ENCODE measurements at regions not wholly inside any gene's neighbourhood (a gene's known extent, or its start where the extent isn't known, plus 50 kb on each side); places are given as distances from the start of the nearest gene placed in this dataset.

GRCh38 chr9:12212860-12213259, 480.3 kb upstream of the TYRP1 start:
- Histone ChIP-seq H3K4me1 (ENCODE audit: control extremely low read depth in 1 of 4, control insufficient read depth in 4 of 4, insufficient read depth in 4 of 4, low read length in 3 of 4) (no peaks in the 10 kb centered on the region), H3K9me3 (ENCODE audit: control extremely low read depth in 1 of 5, control insufficient read depth in 4 of 5, insufficient read depth in 2 of 5, low read depth in 1 of 5, low read length in 4 of 5) (no peaks in the 10 kb centered on the region), H3K27me3 (replicated peaks in 2 of 5; ENCODE audit: control insufficient read depth in 4 of 5, insufficient read depth in 5 of 5, low read length in 4 of 5) (no peaks in the 10 kb centered on the region), H3K36me3 (ENCODE audit: control insufficient read depth in 4 of 4, insufficient read depth in 4 of 4, low read length in 3 of 4) (no peaks in the 10 kb centered on the region), H3K4me3 (ENCODE audit: control insufficient read depth in 1 of 7, extremely low read depth in 1 of 7, insufficient read depth in 4 of 7, low read depth in 2 of 7, low read length in 6 of 7) (no peak overlapping the region), H3K27ac (ENCODE audit: insufficient read depth in 1 of 2, low read depth in 1 of 2, low read length in 2 of 2, poor library complexity in 1 of 2, severe bottlenecking in 2 of 2) (no peak overlapping the region)
- ChIA-PET CTCF (no interaction called here), POLR2A (no interaction called here)
- WGBS (ENCODE audit: insufficient coverage), result 85% methylated on average over 2 of the region's 3 CpGs
- DNase-seq, result no peak

GRCh38 chr9:12221470-12221869, 471.7 kb upstream of the TYRP1 start:
- H3K9me3 ChIP-seq (ENCODE audit: control extremely low read depth in 1 of 5, control insufficient read depth in 4 of 5, insufficient read depth in 2 of 5, low read depth in 1 of 5, low read length in 4 of 5), result no peaks in the 10 kb centered on the region
- no peak overlapping the region for H3K27ac ChIP-seq (ENCODE audit: insufficient read depth in 1 of 2, low read depth in 1 of 2, low read length in 2 of 2, poor library complexity in 1 of 2, severe bottlenecking in 2 of 2)
- H3K4me1 ChIP-seq (ENCODE audit: control extremely low read depth in 1 of 4, control insufficient read depth in 4 of 4, insufficient read depth in 4 of 4, low read length in 3 of 4), result no peaks in the 10 kb centered on the region
- DNase-seq, result no peak
- WGBS (ENCODE audit: insufficient coverage), result no CpG with 5 or more reads among the region's 1 CpG
- H3K27me3 ChIP-seq (replicated peaks in 2 of 5; ENCODE audit: control insufficient read depth in 4 of 5, insufficient read depth in 5 of 5, low read length in 4 of 5), result no peaks in the 10 kb centered on the region
- no peaks in the 10 kb centered on the region for H3K36me3 ChIP-seq (ENCODE audit: control insufficient read depth in 4 of 4, insufficient read depth in 4 of 4, low read length in 3 of 4)
- H3K4me3 ChIP-seq (ENCODE audit: control insufficient read depth in 1 of 7, extremely low read depth in 1 of 7, insufficient read depth in 4 of 7, low read depth in 2 of 7, low read length in 6 of 7), result no peak overlapping the region
- CTCF ChIA-PET, result no interaction called here
- POLR2A ChIA-PET, result no interaction called here

- WGBS (ENCODE audit: insufficient coverage), result no CpG with 5 or more reads among the region's 4 CpGs
- Histone ChIP-seq H3K27ac (ENCODE audit: insufficient read depth in 1 of 2, low read depth in 1 of 2, low read length in 2 of 2, poor library complexity in 1 of 2, severe bottlenecking in 2 of 2) (no peak overlapping the region), H3K4me3 (ENCODE audit: control insufficient read depth in 1 of 7, extremely low read depth in 1 of 7, insufficient read depth in 4 of 7, low read depth in 2 of 7, low read length in 6 of 7) (no peak overlapping the region), H3K27me3 (replicated peaks in 2 of 5; ENCODE audit: control insufficient read depth in 4 of 5, insufficient read depth in 5 of 5, low read length in 4 of 5) (no peaks in the 10 kb centered on the region), H3K9me3 (ENCODE audit: control extremely low read depth in 1 of 5, control insufficient read depth in 4 of 5, insufficient read depth in 2 of 5, low read depth in 1 of 5, low read length in 4 of 5) (no peaks in the 10 kb centered on the region), H3K4me1 (ENCODE audit: control extremely low read depth in 1 of 4, control insufficient read depth in 4 of 4, insufficient read depth in 4 of 4, low read length in 3 of 4) (no peaks in the 10 kb centered on the region), H3K36me3 (ENCODE audit: control insufficient read depth in 4 of 4, insufficient read depth in 4 of 4, low read length in 3 of 4) (no peaks in the 10 kb centered on the region)
- ChIA-PET CTCF (no interaction called here), POLR2A (no interaction called here)
- DNase-seq, result no peak
Measured at GRCh38 chr9:12224449-12224848, 468.7 kb upstream of the TYRP1 start.

GRCh38 chr9:12230708-12231107, 462.5 kb upstream of the TYRP1 start:
- WGBS (ENCODE audit: insufficient coverage), result no CpG with 5 or more reads among the region's 1 CpG
- CTCF ChIA-PET, result no interaction called here
- Histone ChIP-seq H3K4me3 (ENCODE audit: control insufficient read depth in 1 of 7, extremely low read depth in 1 of 7, insufficient read depth in 4 of 7, low read depth in 2 of 7, low read length in 6 of 7) (no peak overlapping the region), H3K9me3 (ENCODE audit: control extremely low read depth in 1 of 5, control insufficient read depth in 4 of 5, insufficient read depth in 2 of 5, low read depth in 1 of 5, low read length in 4 of 5) (peaks cover 0 to 5% (median 0%) of the 10 kb centered on the region in 5 experiments), H3K27me3 (replicated peaks in 2 of 5; ENCODE audit: control insufficient read depth in 4 of 5, insufficient read depth in 5 of 5, low read length in 4 of 5) (no peaks in the 10 kb centered on the region), H3K27ac (ENCODE audit: insufficient read depth in 1 of 2, low read depth in 1 of 2, low read length in 2 of 2, poor library complexity in 1 of 2, severe bottlenecking in 2 of 2) (no peak overlapping the region), H3K4me1 (ENCODE audit: control extremely low read depth in 1 of 4, control insufficient read depth in 4 of 4, insufficient read depth in 4 of 4, low read length in 3 of 4) (no peaks in the 10 kb centered on the region), H3K36me3 (ENCODE audit: control insufficient read depth in 4 of 4, insufficient read depth in 4 of 4, low read length in 3 of 4) (no peaks in the 10 kb centered on the region)
- POLR2A ChIA-PET, result no interaction called here
- DNase-seq, result no peak

- H3K27ac ChIP-seq (ENCODE audit: insufficient read depth in 1 of 2, low read depth in 1 of 2, low read length in 2 of 2, poor library complexity in 1 of 2, severe bottlenecking in 2 of 2), result no peak overlapping the region
- DNase-seq, result no peak
- no peaks in the 10 kb centered on the region for H3K27me3 ChIP-seq (replicated peaks in 2 of 5; ENCODE audit: control insufficient read depth in 4 of 5, insufficient read depth in 5 of 5, low read length in 4 of 5)
- ChIA-PET POLR2A (no interaction called here), CTCF (no interaction called here)
- no peak overlapping the region for H3K4me3 ChIP-seq (ENCODE audit: control insufficient read depth in 1 of 7, extremely low read depth in 1 of 7, insufficient read depth in 4 of 7, low read depth in 2 of 7, low read length in 6 of 7)
- H3K4me1 ChIP-seq (ENCODE audit: control extremely low read depth in 1 of 4, control insufficient read depth in 4 of 4, insufficient read depth in 4 of 4, low read length in 3 of 4), result no peaks in the 10 kb centered on the region
- H3K36me3 ChIP-seq (ENCODE audit: control insufficient read depth in 4 of 4, insufficient read depth in 4 of 4, low read length in 3 of 4), result no peaks in the 10 kb centered on the region
- H3K9me3 ChIP-seq (ENCODE audit: control extremely low read depth in 1 of 5, control insufficient read depth in 4 of 5, insufficient read depth in 2 of 5, low read depth in 1 of 5, low read length in 4 of 5), result peaks cover 0 to 5% (median 0%) of the 10 kb centered on the region in 5 experiments
Measured at GRCh38 chr9:12231832-12232231, 461.4 kb upstream of the TYRP1 start.

GRCh38 chr9:12232836-12233235, 460.3 kb upstream of the TYRP1 start:
- Histone ChIP-seq H3K27me3 (replicated peaks in 2 of 5; ENCODE audit: control insufficient read depth in 4 of 5, insufficient read depth in 5 of 5, low read length in 4 of 5) (no peaks in the 10 kb centered on the region), H3K36me3 (ENCODE audit: control insufficient read depth in 4 of 4, insufficient read depth in 4 of 4, low read length in 3 of 4) (no peaks in the 10 kb centered on the region), H3K9me3 (ENCODE audit: control extremely low read depth in 1 of 5, control insufficient read depth in 4 of 5, insufficient read depth in 2 of 5, low read depth in 1 of 5, low read length in 4 of 5) (peaks cover 0 to 5% (median 0%) of the 10 kb centered on the region in 5 experiments), H3K27ac (ENCODE audit: insufficient read depth in 1 of 2, low read depth in 1 of 2, low read length in 2 of 2, poor library complexity in 1 of 2, severe bottlenecking in 2 of 2) (no peak overlapping the region), H3K4me1 (ENCODE audit: control extremely low read depth in 1 of 4, control insufficient read depth in 4 of 4, insufficient read depth in 4 of 4, low read length in 3 of 4) (no peaks in the 10 kb centered on the region), H3K4me3 (ENCODE audit: control insufficient read depth in 1 of 7, extremely low read depth in 1 of 7, insufficient read depth in 4 of 7, low read depth in 2 of 7, low read length in 6 of 7) (no peak overlapping the region)
- DNase-seq, result no peak
- ChIA-PET CTCF (no interaction called here), POLR2A (no interaction called here)
- WGBS (ENCODE audit: insufficient coverage), result 100% methylated on average over 1 of the region's 3 CpGs

- Histone ChIP-seq H3K27ac (ENCODE audit: insufficient read depth in 1 of 2, low read depth in 1 of 2, low read length in 2 of 2, poor library complexity in 1 of 2, severe bottlenecking in 2 of 2) (no peak overlapping the region), H3K36me3 (ENCODE audit: control insufficient read depth in 4 of 4, insufficient read depth in 4 of 4, low read length in 3 of 4) (no peaks in the 10 kb centered on the region), H3K4me1 (ENCODE audit: control extremely low read depth in 1 of 4, control insufficient read depth in 4 of 4, insufficient read depth in 4 of 4, low read length in 3 of 4) (no peaks in the 10 kb centered on the region), H3K9me3 (ENCODE audit: control extremely low read depth in 1 of 5, control insufficient read depth in 4 of 5, insufficient read depth in 2 of 5, low read depth in 1 of 5, low read length in 4 of 5) (peaks cover 0 to 4% (median 0%) of the 10 kb centered on the region in 5 experiments), H3K4me3 (ENCODE audit: control insufficient read depth in 1 of 7, extremely low read depth in 1 of 7, insufficient read depth in 4 of 7, low read depth in 2 of 7, low read length in 6 of 7) (no peak overlapping the region), H3K27me3 (replicated peaks in 2 of 5; ENCODE audit: control insufficient read depth in 4 of 5, insufficient read depth in 5 of 5, low read length in 4 of 5) (no peaks in the 10 kb centered on the region)
- no CpG with 5 or more reads among the region's 2 CpGs for WGBS (ENCODE audit: insufficient coverage)
- POLR2A ChIA-PET, result no interaction called here
- CTCF ChIA-PET, result no interaction called here
- DNase-seq, result no peak
Measured at GRCh38 chr9:12253941-12254340, 439.2 kb upstream of the TYRP1 start.

- Histone ChIP-seq H3K4me3 (ENCODE audit: control insufficient read depth in 1 of 7, extremely low read depth in 1 of 7, insufficient read depth in 4 of 7, low read depth in 2 of 7, low read length in 6 of 7) (no peak overlapping the region), H3K4me1 (ENCODE audit: control extremely low read depth in 1 of 4, control insufficient read depth in 4 of 4, insufficient read depth in 4 of 4, low read length in 3 of 4) (no peaks in the 10 kb centered on the region), H3K27ac (ENCODE audit: insufficient read depth in 1 of 2, low read depth in 1 of 2, low read length in 2 of 2, poor library complexity in 1 of 2, severe bottlenecking in 2 of 2) (no peak overlapping the region), H3K9me3 (ENCODE audit: control extremely low read depth in 1 of 5, control insufficient read depth in 4 of 5, insufficient read depth in 2 of 5, low read depth in 1 of 5, low read length in 4 of 5) (no peaks in the 10 kb centered on the region), H3K27me3 (replicated peaks in 2 of 5; ENCODE audit: control insufficient read depth in 4 of 5, insufficient read depth in 5 of 5, low read length in 4 of 5) (no peaks in the 10 kb centered on the region), H3K36me3 (ENCODE audit: control insufficient read depth in 4 of 4, insufficient read depth in 4 of 4, low read length in 3 of 4) (no peaks in the 10 kb centered on the region)
- no peak for DNase-seq
- 80% methylated on average over 1 of the region's 2 CpGs for WGBS (ENCODE audit: insufficient coverage)
- CTCF ChIA-PET, result no interaction called here
- POLR2A ChIA-PET, result no interaction called here
Measured at GRCh38 chr9:12266758-12267157, 426.4 kb upstream of the TYRP1 start.
